NCI-H2171 (cell line): ENCODE measurements at regions not wholly inside any gene's neighbourhood (a gene's known extent, or its start where the extent isn't known, plus 50 kb on each side); places are given as distances from the start of the nearest gene placed in this dataset.

ENCODE experiments used
- DNase-seq: peaks from one replicate; lab custom pipeline; 2025; lab: John Stamatoyannopoulos, UW

GRCh38 chr4:158008551-158009218 is 164.1 kb downstream of the GASK1B start:
- no peak for DNase-seq

- no peak for DNase-seq
Measured at GRCh38 chr4:158007566-158007965, 165.3 kb downstream of the GASK1B start.

- no peak for DNase-seq
Measured at GRCh38 chr4:158006990-158007389, 165.8 kb downstream of the GASK1B start.

GRCh38 chr4:158005021-158005420 is 167.8 kb downstream of the GASK1B start:
- DNase-seq = no peak

GRCh38 chr4:158004101-158004500 is 168.7 kb downstream of the GASK1B start:
- no peak for DNase-seq

- DNase-seq = no peak
Measured at GRCh38 chr4:158003212-158003611, 169.6 kb downstream of the GASK1B start.

GRCh38 chr4:158002173-158002572 is 170.7 kb downstream of the GASK1B start:
- DNase-seq = no peak

- DNase-seq = no peak
Measured at GRCh38 chr4:158001756-158002155, 171.1 kb downstream of the GASK1B start.

GRCh38 chr4:157999723-158000122 is 173.1 kb downstream of the GASK1B start:
- no peak for DNase-seq

- DNase-seq = no peak
Measured at GRCh38 chr4:157997296-157997695, 175.5 kb downstream of the GASK1B start.

- DNase-seq = no peak
Measured at GRCh38 chr4:157996061-157997028, 176.5 kb downstream of the GASK1B start.

- DNase-seq = no peak
Measured at GRCh38 chr4:157994863-157995262, 178.0 kb downstream of the GASK1B start.

GRCh38 chr4:157992948-157993839 is 179.6 kb downstream of the GASK1B start:
- no peak for DNase-seq

- peak; percentile 6 for DNase-seq
Measured at GRCh38 chr4:157992038-157992705, 180.7 kb downstream of the GASK1B start.

GRCh38 chr4:157988641-157989040 is 184.2 kb downstream of the GASK1B start:
- DNase-seq = no peak

- no peak for DNase-seq
Measured at GRCh38 chr4:157984285-157984911, 188.4 kb downstream of the GASK1B start.

GRCh38 chr4:157983300-157983699 is 189.5 kb downstream of the GASK1B start:
- DNase-seq = no peak

- DNase-seq = no peak
Measured at GRCh38 chr4:157980158-157980557, 192.7 kb downstream of the GASK1B start.

GRCh38 chr4:157978680-157979361 is 194.0 kb downstream of the GASK1B start:
- DNase-seq = peak; percentile 60

GRCh38 chr4:157977086-157977485 is 195.7 kb downstream of the GASK1B start:
- no peak for DNase-seq
